ENCODE measurements at regions not wholly inside any gene's neighbourhood (a gene's known extent, or its start where the extent isn't known, plus 50 kb on each side); places are given as distances from the start of the nearest gene placed in this dataset.

GRCh38 chr5:68518286-68518685 lies 302.7 kb downstream of the PIK3R1 start:
- TF ChIP-seq POLR2AphosphoS5 (IDR thresholded peaks at IDR 0.05) (no peak), EP300 (IDR thresholded peaks at IDR 0.05) (no peak), CTCF (IDR thresholded peaks at IDR 0.05) (no peak), POLR2A (IDR thresholded peaks at IDR 0.05) (no peak)
- H3K4me3 ChIP-seq = no peak overlapping the region
- WGBS, 2 donors (ENCODE audit: low coverage in 1 of 2) = 100% methylated on average over 1 of the region's 4 CpGs
- no peak for ATAC-seq
- no peaks in the 10 kb centered on the region for H3K36me3 ChIP-seq
- no peaks in the 10 kb centered on the region for H3K9me3 ChIP-seq
- H3K27me3 ChIP-seq = no peaks in the 10 kb centered on the region
- H3K4me1 ChIP-seq = no peaks in the 10 kb centered on the region
- no peak overlapping the region for H3K27ac ChIP-seq

- Histone ChIP-seq H3K36me3 (no peaks in the 10 kb centered on the region), H3K27ac (no peak overlapping the region), H3K27me3 (no peaks in the 10 kb centered on the region), H3K9me3 (no peaks in the 10 kb centered on the region), H3K4me3 (no peak overlapping the region), H3K4me1 (no peaks in the 10 kb centered on the region)
- WGBS, 2 donors (ENCODE audit: low coverage in 1 of 2) = 69 to 70% methylated on average over 2 to 3 of the region's 3 CpGs
- TF ChIP-seq POLR2A (IDR thresholded peaks at IDR 0.05) (no peak), POLR2AphosphoS5 (IDR thresholded peaks at IDR 0.05) (no peak), EP300 (IDR thresholded peaks at IDR 0.05) (no peak), CTCF (IDR thresholded peaks at IDR 0.05) (no peak)
- ATAC-seq = no peak
These were observed 303.6 kb downstream of the PIK3R1 start for GRCh38 chr5:68519143-68519542.

- H3K27ac ChIP-seq = no peak overlapping the region
- H3K36me3 ChIP-seq = no peaks in the 10 kb centered on the region
- no peaks in the 10 kb centered on the region for H3K4me1 ChIP-seq
- 59 to 64% methylated on average over 1 of the region's 1 CpG for WGBS, 2 donors (ENCODE audit: low coverage in 1 of 2)
- H3K27me3 ChIP-seq = no peaks in the 10 kb centered on the region
- no peak for TF ChIP-seq POLR2A (IDR thresholded peaks at IDR 0.05)
- no peak for TF ChIP-seq CTCF (IDR thresholded peaks at IDR 0.05)
- no peak for TF ChIP-seq EP300 (IDR thresholded peaks at IDR 0.05)
- no peaks in the 10 kb centered on the region for H3K9me3 ChIP-seq
- H3K4me3 ChIP-seq = no peak overlapping the region
- no peak for ATAC-seq
These were observed 306.2 kb downstream of the PIK3R1 start for GRCh38 chr5:68521776-68522175.

- 81 to 89% methylated on average over 3 to 4 of the region's 4 CpGs for WGBS, 2 donors (ENCODE audit: low coverage in 1 of 2)
- TF ChIP-seq EP300 (IDR thresholded peaks at IDR 0.05) (no peak), CTCF (IDR thresholded peaks at IDR 0.05) (no peak), POLR2A (IDR thresholded peaks at IDR 0.05) (no peak), POLR2AphosphoS5 (IDR thresholded peaks at IDR 0.05) (no peak)
- no peaks in the 10 kb centered on the region for H3K4me1 ChIP-seq
These were observed 307.3 kb downstream of the PIK3R1 start for GRCh38 chr5:68522863-68523262.

GRCh38 chr5:68528821-68529273 lies 313.3 kb downstream of the PIK3R1 start:
- ATAC-seq = no peak
- 62 to 78% methylated on average over 3 of the region's 3 CpGs for WGBS, 2 donors (ENCODE audit: low coverage in 1 of 2)
- TF ChIP-seq POLR2AphosphoS5 (IDR thresholded peaks at IDR 0.05) = no peak
- no peak for TF ChIP-seq EP300 (IDR thresholded peaks at IDR 0.05)
- no peak for TF ChIP-seq POLR2A (IDR thresholded peaks at IDR 0.05)
- no peak for TF ChIP-seq CTCF (IDR thresholded peaks at IDR 0.05)

More at GRCh38 chr5:68522863-68523262, 307.3 kb downstream of the PIK3R1 start:
- ATAC-seq = no peak
- Histone ChIP-seq H3K4me3 (no peak overlapping the region), H3K27me3 (no peaks in the 10 kb centered on the region), H3K9me3 (peaks cover 0 to 4% (median 0%) of the 10 kb centered on the region in 3 donors), H3K36me3 (no peaks in the 10 kb centered on the region), H3K27ac (no peak overlapping the region)

More at GRCh38 chr5:68528821-68529273, 313.3 kb downstream of the PIK3R1 start:
- Histone ChIP-seq H3K4me1 (peaks cover 0 to 11% (median 6%) of the 10 kb centered on the region in 3 donors), H3K27me3 (no peaks in the 10 kb centered on the region), H3K36me3 (no peaks in the 10 kb centered on the region), H3K9me3 (peaks cover 0 to 4% (median 0%) of the 10 kb centered on the region in 3 donors), H3K4me3 (no peak overlapping the region), H3K27ac (no peak overlapping the region)

Data from gastroesophageal sphincter (tissue), 4 donors.